ENCODE measurements at regions not wholly inside any gene's neighbourhood (a gene's known extent, or its start where the extent isn't known, plus 50 kb on each side); places are given as distances from the start of the nearest gene placed in this dataset.

GRCh38 chr1:244328476-244328875 lies 123.2 kb downstream of the ADSS2 start:
- H3K27me3 Mint-ChIP-seq (ENCODE audit: low read depth): no peaks in the 10 kb centered on the region
- H3K9me3 Mint-ChIP-seq: peaks cover 16% of the 10 kb centered on the region
- H3K4me1 Mint-ChIP-seq: peaks cover 39% of the 10 kb centered on the region
- no peak overlapping the region for H3K27ac Mint-ChIP-seq
- CTCF ChIA-PET: no interaction called here
- no peak overlapping the region for H3K4me3 Mint-ChIP-seq
- H3K36me3 Mint-ChIP-seq: peaks cover 12% of the 10 kb centered on the region
- POLR2A ChIA-PET: no interaction called here
- ATAC-seq: no peak
- no peak for DNase-seq (ENCODE audit: low spot score)
- TF ChIP-seq, protein P1, sequence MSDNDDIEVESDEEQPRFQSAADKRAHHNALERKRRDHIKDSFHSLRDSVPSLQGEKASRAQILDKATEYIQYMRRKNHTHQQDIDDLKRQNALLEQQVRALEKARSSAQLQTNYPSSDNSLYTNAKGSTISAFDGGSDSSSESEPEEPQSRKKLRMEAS (CRISPR knock-in tag; IDR thresholded peaks at IDR 0.05): no peak
- TF ChIP-seq SMAD3 (CRISPR knock-in tag; IDR thresholded peaks at IDR 0.05; ENCODE audit: borderline replicate concordance) (no peak), ATF2 (CRISPR knock-in tag; IDR thresholded peaks at IDR 0.05; ENCODE audit: borderline replicate concordance, low read depth) (no peak), SMAD4 (CRISPR knock-in tag; IDR thresholded peaks at IDR 0.05) (no peak)

DNA sequence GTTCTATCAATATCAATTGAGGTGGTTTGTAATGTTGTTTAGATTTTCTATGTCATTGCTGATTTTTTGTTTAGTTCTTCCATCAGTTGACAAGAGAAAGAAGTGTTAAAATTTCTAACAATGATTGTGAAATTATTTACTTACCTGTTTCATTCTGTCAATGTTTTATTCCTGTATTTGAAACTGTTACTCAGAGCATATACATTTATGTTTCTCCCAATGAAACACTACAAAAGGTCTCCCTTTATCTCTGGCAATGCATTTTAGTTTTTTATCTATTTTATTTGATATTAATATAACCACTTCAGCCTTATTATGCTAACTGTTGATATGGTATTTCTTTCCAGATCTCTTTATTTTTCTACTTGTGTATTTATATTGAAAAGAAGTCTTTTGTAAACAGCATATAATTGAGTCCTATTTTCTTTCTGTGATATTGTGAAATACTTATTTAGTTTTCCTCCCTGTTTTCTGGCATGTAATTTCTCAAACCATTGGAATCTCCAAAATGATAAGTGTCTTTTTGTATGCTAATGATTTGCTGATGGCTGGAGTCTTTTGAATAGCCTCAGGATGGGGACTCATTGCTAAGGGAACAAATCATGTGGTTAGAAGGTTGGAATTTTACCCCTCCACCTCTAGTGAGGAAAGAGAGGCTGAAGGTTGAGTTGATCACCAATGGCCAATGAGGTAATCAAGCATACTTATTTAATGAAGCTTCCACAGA lies 122.0 kb downstream of the ADSS2 start:
- ChIA-PET CTCF (interaction anchor here (1.3 kb wide), 1 partner anchor 30 kb away, joined by 5 read pairs; no protein-coding TSS in a partner anchor), POLR2A (no interaction called here)
- no peak for TF ChIP-seq PRRX2 (CRISPR knock-in tag; IDR thresholded peaks at IDR 0.05)
- no peak for TF ChIP-seq AFF4 (CRISPR knock-in tag; IDR thresholded peaks at IDR 0.05; ENCODE audit: borderline replicate concordance)
- no peak for TF ChIP-seq ZNF396 (CRISPR knock-in tag; IDR thresholded peaks at IDR 0.05; ENCODE audit: borderline replicate concordance)
- no peak for TF ChIP-seq TP53 (CRISPR knock-in tag; IDR thresholded peaks at IDR 0.05)
- no peak for TF ChIP-seq NR3C1 (CRISPR knock-in tag; conservative IDR thresholded peaks at IDR 0.05; ENCODE audit: low read depth)
- TF ChIP-seq SMAD4 (CRISPR knock-in tag; IDR thresholded peaks at IDR 0.05): no peak
- TF ChIP-seq ZNF532 (CRISPR knock-in tag; IDR thresholded peaks at IDR 0.05; ENCODE audit: borderline replicate concordance): no peak
- TF ChIP-seq ARID4B (CRISPR knock-in tag; IDR thresholded peaks at IDR 0.05; ENCODE audit: borderline replicate concordance): no peak
- no peak for TF ChIP-seq ZNF121 (CRISPR knock-in tag; IDR thresholded peaks at IDR 0.05)
- no peak for TF ChIP-seq ATF1 (CRISPR knock-in tag; IDR thresholded peaks at IDR 0.05)
- no peak for TF ChIP-seq JUN (CRISPR knock-in tag; IDR thresholded peaks at IDR 0.05)
- TF ChIP-seq MYBL2 (CRISPR knock-in tag; IDR thresholded peaks at IDR 0.05): no peak
- TF ChIP-seq, protein P2, sequence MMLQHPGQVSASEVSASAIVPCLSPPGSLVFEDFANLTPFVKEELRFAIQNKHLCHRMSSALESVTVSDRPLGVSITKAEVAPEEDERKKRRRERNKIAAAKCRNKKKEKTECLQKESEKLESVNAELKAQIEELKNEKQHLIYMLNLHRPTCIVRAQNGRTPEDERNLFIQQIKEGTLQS (CRISPR knock-in tag; conservative IDR thresholded peaks at IDR 0.05): no peak
- H3K4me3 Mint-ChIP-seq: no peak overlapping the region
- peaks cover 12% of the 10 kb centered on the region for H3K36me3 Mint-ChIP-seq
- DNase-seq (ENCODE audit: low spot score): no peak
- H3K9me3 Mint-ChIP-seq: peaks cover 19% of the 10 kb centered on the region
- peak; percentile 84 for ATAC-seq
- peaks cover 49% of the 10 kb centered on the region for H3K4me1 Mint-ChIP-seq
- no peaks in the 10 kb centered on the region for H3K27me3 Mint-ChIP-seq (ENCODE audit: low read depth)
- peak overlapping the region; percentile 89 for H3K27ac Mint-ChIP-seq
